ENCODE measurements at regions not wholly inside any gene's neighbourhood (a gene's known extent, or its start where the extent isn't known, plus 50 kb on each side); places are given as distances from the start of the nearest gene placed in this dataset.
"Not testable (repeated sequence)": the region's sequence is repeated elsewhere in the genome, so short reads cannot be mapped to it uniquely, and the experiment has no call there.

DNA sequence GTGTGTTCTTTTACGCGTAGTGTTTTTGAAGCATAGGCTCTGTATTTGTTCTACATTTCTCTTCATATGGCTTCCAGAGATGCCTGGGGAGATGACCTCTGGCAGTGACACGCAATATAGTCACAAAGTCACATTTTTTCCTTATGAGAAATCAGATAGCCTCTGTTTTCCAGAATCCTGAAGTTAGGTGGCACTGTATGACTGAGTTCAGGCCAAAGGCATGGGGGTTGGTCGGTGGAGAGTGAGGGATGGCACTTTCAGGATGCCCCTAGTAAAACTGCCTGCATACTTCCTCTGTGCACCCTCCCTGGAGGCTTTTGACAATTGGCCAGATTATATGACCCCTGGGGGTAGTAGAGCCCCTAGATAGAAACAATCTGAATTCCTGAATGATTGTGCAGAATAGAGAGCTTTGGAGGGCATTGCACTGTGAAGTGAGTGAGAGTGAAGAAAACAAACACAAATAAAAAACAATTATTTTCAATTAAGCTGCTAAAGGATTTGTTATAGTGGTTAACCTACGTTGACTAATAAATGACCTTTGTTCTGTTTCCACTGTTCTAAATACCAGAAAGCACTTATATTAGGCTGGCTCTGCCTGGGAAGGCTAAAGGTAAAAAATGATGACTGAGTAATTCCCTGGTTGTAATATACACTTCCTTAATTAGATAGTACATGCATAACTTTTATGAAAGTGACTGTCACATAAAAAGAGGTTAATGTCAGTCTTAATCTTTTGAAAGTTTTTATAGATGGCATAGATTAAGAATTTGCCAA is 1660.8 kb downstream of the PLA2G4A start:
- no peak for DNase-seq

- no peak for DNase-seq
Observed at GRCh38 chr1:188496506-188496905, 1667.8 kb downstream of the PLA2G4A start.

DNA sequence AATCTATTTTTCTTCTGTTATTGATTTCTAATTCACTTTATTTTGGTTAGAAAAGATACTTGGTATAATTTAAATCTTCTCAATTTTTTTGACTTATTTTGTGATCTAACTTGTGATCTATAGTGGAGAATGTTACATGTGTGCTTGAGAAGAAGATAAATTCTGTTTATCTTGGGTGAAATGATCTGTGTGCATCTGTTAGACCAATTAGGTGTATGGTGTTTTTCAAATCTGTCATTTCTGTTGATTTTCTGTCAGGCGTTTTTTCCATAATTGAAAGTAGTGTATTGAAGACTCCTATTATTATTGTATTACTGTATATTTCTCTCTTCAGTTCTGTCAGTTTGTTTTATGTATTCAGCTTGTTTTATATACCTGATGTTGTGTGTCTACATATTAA is 1668.3 kb downstream of the PLA2G4A start:
- no peak for DNase-seq

DNA sequence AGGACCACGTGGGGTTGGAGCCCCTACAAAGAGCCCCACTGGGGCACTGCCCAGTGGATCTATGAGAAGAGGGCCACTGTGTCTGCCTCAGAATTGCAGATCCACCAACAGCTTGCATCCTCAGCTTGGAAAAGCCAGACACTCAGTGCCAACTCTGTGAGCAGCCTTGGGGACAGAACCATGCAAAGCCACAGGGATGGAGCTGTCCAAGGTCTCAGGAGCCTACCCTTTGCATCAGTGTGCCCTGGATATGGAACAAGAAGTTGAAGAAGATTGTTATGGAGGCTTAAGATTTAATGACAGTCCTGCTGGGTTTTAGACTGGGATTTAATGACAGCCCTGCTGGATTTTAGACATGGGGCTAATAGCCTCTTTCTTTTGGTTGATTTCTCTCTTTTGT is 1670.9 kb downstream of the PLA2G4A start:
- DNase-seq = no peak

- DNase-seq = no peak
Observed at GRCh38 chr1:188514917-188515316, 1686.2 kb downstream of the PLA2G4A start.

DNA sequence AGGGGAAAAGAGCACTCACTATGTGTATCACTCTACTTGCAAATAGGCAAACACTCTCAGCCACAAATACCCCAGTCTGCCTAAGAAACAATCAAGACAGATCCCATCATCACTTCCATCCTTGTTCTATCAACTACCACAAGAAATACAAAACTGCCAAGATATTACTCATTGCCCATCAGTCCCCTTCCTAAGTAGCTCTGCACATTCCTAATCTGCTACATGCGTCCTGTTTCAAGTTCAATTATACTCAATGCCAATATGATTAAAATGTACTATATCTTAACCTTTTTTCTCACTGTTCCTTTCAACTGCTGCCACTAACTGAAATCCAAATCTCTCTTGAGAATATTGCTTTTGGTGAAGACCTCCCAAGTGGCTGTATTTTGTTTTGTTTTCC is 1688.4 kb downstream of the PLA2G4A start:
- DNase-seq = no peak

DNA sequence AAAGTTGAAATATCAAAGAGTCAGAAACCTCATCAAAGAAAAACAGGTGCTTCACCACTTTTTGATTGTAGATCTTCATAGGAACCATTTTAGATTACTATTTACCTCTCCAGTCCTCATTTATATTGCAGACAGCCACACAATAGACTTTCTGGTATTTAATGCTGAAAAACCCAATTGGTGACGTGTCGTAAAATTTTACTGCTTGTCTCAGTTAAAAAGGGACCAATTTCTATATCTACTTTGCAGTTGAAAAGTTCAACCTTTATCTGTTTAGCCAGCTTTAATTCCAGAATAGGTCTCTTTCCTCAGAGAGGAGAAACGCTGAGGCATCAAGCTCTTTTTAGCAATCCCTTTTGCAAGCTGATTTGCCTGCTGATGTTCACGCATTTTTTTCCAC is 1722.4 kb downstream of the PLA2G4A start:
- no peak for DNase-seq

GRCh38 chr1:188557053-188557452 is 1728.3 kb downstream of the PLA2G4A start:
- no peak for DNase-seq

GRCh38 chr1:188582911-188583532 is 1754.3 kb downstream of the PLA2G4A start:
- DNase-seq = no peak

- no peak for DNase-seq
Observed at GRCh38 chr1:188584119-188584518, 1755.4 kb downstream of the PLA2G4A start.

DNA sequence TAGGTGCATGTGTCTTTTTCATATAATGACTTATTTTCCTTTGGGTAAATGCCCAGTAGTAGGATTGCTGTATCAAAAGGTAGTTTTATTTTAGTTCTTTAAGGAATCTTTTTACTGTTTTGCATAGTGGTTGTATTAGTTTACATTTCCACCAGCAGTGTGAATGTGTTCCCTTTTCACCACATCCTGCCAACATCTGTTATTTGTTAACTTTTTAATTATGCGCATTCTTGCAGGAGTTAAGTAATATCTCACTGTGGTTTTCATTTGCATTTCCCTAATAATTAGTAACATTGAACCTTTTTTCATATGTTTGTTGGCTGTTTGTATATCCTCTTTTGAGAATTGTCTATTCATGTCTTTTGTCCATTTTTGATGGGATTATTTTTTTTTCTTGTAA is 1761.9 kb downstream of the PLA2G4A start:
- DNase-seq = no peak

- no peak for DNase-seq
Observed at GRCh38 chr1:188594542-188595235, 1765.9 kb downstream of the PLA2G4A start.

- DNase-seq = no peak
Observed at GRCh38 chr1:188599313-188599712, 1770.6 kb downstream of the PLA2G4A start.

DNA sequence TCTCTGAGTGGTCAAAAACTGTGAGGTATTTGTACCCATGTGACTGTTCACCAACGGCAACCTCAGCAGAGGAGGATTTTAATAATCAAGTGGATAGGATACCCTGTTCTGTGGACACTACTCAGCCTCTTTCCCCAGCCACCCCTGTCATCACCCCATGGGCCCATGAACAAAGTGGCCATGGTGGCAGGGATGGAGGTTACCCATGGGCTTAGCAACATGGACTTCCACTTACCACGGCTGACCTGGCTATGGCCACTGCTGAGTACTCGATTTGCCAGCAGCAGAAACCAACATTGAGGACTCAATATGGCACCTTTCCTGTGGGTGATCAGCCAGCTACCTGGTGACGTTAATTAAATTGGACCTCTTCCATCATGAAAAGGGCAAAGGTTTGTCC is 1782.7 kb downstream of the PLA2G4A start:
- no peak for DNase-seq

DNA sequence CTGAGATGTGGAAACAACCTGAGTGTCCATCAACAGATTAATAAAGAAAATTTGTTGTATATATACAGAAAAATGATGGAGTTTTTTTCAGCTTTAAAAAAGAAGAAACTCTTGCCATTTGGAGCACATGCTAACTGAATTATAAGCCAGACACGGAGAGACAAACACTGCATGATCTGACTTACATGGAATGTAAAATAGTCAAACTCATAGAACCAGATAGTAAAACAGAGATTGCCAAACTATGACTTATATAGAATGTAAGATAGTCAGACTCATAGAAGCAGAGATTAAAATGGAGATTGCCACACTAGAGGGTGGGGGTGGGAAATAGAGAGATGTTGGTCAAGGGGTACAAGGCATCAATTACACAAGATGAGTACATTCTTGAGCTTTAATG is 1786.6 kb downstream of the PLA2G4A start:
- no peak for DNase-seq

GRCh38 chr1:188620236-188620635 is 1791.5 kb downstream of the PLA2G4A start:
- no peak for DNase-seq

GRCh38 chr1:188641566-188642211 is 1812.9 kb downstream of the PLA2G4A start:
- DNase-seq = peak; percentile 1

DNA sequence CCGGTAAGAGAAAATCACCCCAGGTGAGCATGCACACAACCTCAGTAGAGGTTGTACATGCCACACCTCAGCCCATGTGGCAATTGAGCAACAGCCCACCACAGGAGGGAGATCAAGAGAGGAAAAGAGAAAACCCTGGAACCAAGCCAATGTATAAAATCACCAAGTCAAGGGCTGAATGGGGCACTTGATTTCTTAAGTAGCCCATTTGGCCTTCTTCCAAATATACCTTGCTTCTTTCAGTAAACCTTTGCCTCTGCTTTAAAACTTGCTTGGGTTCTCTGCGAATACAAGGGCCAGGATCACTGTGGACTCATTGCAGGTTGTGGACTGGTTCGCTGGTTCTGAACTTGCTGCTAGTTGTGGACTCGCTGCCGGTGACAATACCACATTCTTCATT is 1814.0 kb downstream of the PLA2G4A start:
- peak; percentile 41 for DNase-seq

- no peak for DNase-seq
Observed at GRCh38 chr1:188652678-188653077, 1823.9 kb downstream of the PLA2G4A start.

- not testable (repeated sequence) for DNase-seq
Observed at GRCh38 chr1:188655966-188656365, 1821.7 kb downstream of the BRINP3 start.

DNA sequence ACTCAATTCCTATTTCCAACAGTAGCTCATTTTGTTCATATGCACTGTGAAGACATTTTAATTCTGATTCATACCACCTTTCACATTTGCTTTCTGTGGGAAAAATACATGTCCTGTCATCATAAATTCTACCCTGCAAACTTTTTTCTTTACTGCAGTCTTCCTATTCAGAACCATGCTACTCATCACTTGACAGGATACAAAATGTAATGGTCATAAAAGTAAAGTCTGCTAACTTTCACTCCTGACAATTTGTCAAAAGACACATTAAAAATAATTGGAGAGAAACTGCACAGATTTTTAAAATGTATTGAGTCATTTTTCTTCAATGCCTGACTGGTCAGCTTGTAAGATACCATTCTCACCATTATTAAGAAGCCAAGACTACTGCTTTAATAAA is 1817.1 kb downstream of the BRINP3 start:
- no peak for DNase-seq

DNA sequence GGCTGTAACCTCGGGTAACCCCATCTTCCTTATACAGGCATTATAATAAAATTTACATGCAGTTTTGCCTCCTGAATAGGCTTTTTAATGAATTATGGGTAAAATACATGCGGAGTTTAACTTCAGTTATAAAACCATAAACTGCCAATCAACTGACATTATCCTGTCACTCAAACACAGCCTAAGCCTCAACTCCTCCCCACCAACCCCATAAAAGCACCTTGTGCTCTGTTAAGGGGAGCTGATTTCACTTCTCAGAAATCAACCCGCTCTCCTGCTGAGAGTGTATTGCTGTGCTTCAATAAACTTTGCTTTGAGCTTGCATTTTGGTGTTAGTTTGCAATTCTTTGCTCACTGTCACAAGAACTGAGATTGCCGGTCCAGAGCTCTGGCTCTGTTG is 1812.2 kb downstream of the BRINP3 start:
- no peak for DNase-seq

- DNase-seq = no peak
Observed at GRCh38 chr1:188668083-188668482, 1809.6 kb downstream of the BRINP3 start.
